HepG2 (cell line): ENCODE measurements at regions not wholly inside any gene's neighbourhood (a gene's known extent, or its start where the extent isn't known, plus 50 kb on each side); places are given as distances from the start of the nearest gene placed in this dataset.

Experiments used
- CREM ChIP-seq, 2 experiments: sonication (generic) in 1 of 2; formaldehyde crosslinking in 1 of 2; IDR thresholded peaks; 2 replicates each; pipeline versions ENCODE4 v1.4.0 to v1.6.1; 2016 to 2020; ENCODE audit warnings: antibody characterized with exemption in 1 of 2, mild to moderate bottlenecking in 1 of 2, missing genetic modification reagents in 1 of 2
- MTA1 ChIP-seq: sonication (generic); formaldehyde crosslinking; IDR thresholded peaks from 2 replicates; pipeline ENCODE4 v1.4.0; 2020; ENCODE audit warnings: missing genetic modification reagents, mild to moderate bottlenecking, borderline replicate concordance
- MZF1 ChIP-seq: sonication (generic); formaldehyde crosslinking; IDR thresholded peaks from 2 replicates; pipeline ENCODE4 v1.8.1; 2023; ENCODE audit warnings: mild to moderate bottlenecking, missing genetic modification reagents, borderline replicate concordance
- TCF7L2 ChIP-seq: IDR thresholded peaks from 2 replicates; pipeline ENCODE4 v1.6.1; 2011; ENCODE audit warnings: mild to moderate bottlenecking, low read depth, low read length, moderate library complexity
- TSC22D2 ChIP-seq: sonication (generic); formaldehyde crosslinking; IDR thresholded peaks from 2 replicates; pipeline ENCODE4 v1.5.1; 2020; ENCODE audit warnings: missing genetic modification reagents, mild to moderate bottlenecking, borderline replicate concordance
- ZNF3 ChIP-seq: IDR thresholded peaks from 2 replicates; pipeline ENCODE4 v1.7.0; 2017; ENCODE audit warnings: inconsistent platforms
- ZNF589 ChIP-seq: sonication (generic); formaldehyde crosslinking; conservative IDR thresholded peaks from 2 replicates; pipeline ENCODE4 v1.8.0; 2022; ENCODE audit warnings: mild to moderate bottlenecking, moderate library complexity, missing genetic modification reagents
- TF ChIP-seq, protein P1 (sequence below): sonication (generic); formaldehyde crosslinking; IDR thresholded peaks from 2 replicates; pipeline ENCODE4 v1.5.1; 2020; ENCODE audit warnings: missing genetic modification reagents, mild to moderate bottlenecking, borderline replicate concordance

DNA sequence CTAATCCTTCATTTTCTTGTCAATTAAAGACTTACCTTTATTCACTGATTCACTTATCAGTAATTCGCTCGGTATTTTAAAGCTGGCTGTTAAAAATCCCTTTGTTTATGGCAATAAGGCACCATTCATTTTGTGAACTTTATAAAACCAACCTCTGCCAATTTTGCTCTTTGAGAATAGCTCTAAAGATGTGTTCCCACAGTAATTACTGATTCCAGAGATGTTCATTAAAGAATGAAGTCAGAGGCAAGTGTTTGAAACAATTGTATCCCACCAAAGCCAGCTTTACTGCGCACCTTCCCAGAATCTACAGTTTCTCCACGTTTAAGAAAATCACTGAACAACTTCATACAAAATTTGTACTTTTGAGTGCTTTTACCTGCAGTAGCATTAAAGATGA lies 424.5 kb downstream of the USP25 start:
- TF ChIP-seq TSC22D2 (CRISPR knock-in tag) (no peak), CREM (IDR thresholded peaks at IDR 0.05) (no peak), CREM (CRISPR knock-in tag; IDR thresholded peaks at IDR 0.05) (no peak), MTA1 (CRISPR knock-in tag) (no peak), ZNF589 (CRISPR knock-in tag) (no peak), ZNF3 (CRISPR knock-in tag) (no peak), TCF7L2 (no peak), MZF1 (CRISPR knock-in tag) (no peak)
- TF ChIP-seq, protein P1, sequence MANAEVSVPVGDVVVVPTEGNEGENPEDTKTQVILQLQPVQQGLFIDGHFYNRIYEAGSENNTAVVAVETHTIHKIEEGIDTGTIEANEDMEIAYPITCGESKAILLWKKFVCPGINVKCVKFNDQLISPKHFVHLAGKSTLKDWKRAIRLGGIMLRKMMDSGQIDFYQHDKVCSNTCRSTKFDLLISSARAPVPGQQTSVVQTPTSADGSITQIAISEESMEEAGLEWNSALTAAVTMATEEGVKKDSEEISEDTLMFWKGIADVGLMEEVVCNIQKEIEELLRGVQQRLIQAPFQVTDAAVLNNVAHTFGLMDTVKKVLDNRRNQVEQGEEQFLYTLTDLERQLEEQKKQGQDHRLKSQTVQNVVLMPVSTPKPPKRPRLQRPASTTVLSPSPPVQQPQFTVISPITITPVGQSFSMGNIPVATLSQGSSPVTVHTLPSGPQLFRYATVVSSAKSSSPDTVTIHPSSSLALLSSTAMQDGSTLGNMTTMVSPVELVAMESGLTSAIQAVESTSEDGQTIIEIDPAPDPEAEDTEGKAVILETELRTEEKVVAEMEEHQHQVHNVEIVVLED (CRISPR knock-in tag) = no peak
